Ascending aorta (tissue), 2 donors: ENCODE measurements at regions not wholly inside any gene's neighbourhood (a gene's known extent, or its start where the extent isn't known, plus 50 kb on each side); places are given as distances from the start of the nearest gene placed in this dataset.

Experiments used
- DNase-seq, 2 donors: peaks; one replicate each; pipeline ENCODE4 v3.0.0-alpha.2; 2019; ENCODE audit warnings: low spot score in 2 of 2
- H3K27ac ChIP-seq, 2 donors: fragments of 200-600 bp; sonication (generic); one replicate each; pipeline ENCODE4 v1.5.1; 2016 to 2017; ENCODE audit warnings: mild to moderate bottlenecking in 1 of 2
- H3K27me3 ChIP-seq: fragments of 200-600 bp; sonication (generic); one replicate; pipeline ENCODE4 v1.5.1; 2017
- H3K36me3 ChIP-seq, 2 donors: fragments of 200-600 bp; sonication (generic); one replicate each; pipeline ENCODE4 v1.5.1; 2016
- H3K4me1 ChIP-seq, 2 donors: fragments of 200-600 bp; sonication (generic); one replicate each; pipeline ENCODE4 v1.5.1; 2016 to 2017; ENCODE audit warnings: mild to moderate bottlenecking in 1 of 2
- H3K4me3 ChIP-seq, 2 donors: fragments of 200-600 bp; sonication (generic); one replicate each; pipeline ENCODE4 v1.5.1; 2016 to 2017; ENCODE audit warnings: mild to moderate bottlenecking in 1 of 2
- H3K9me3 ChIP-seq, 2 donors: fragments of 200-600 bp; sonication (generic); one replicate each; pipeline ENCODE4 v1.5.1; 2016
- intact Hi-C: fragments of 100-400 bp; cut with DNase I; formaldehyde crosslinking; loops from one replicate; pipeline ENCODE4 v1.15.1; 2023
- TF ChIP-seq, protein P1 (sequence below), 3 experiments: fragments of 200-600 bp in 2 of 3; fragments of 450-650 bp in 1 of 3; sonication (generic) in 2 of 3; IDR thresholded peaks; one replicate each; pipeline ENCODE4 v1.5.1; 2016 to 2019; ENCODE audit warnings: antibody characterized with exemption in 3 of 3, mild to moderate bottlenecking in 1 of 3, moderate library complexity in 1 of 3

DNA sequence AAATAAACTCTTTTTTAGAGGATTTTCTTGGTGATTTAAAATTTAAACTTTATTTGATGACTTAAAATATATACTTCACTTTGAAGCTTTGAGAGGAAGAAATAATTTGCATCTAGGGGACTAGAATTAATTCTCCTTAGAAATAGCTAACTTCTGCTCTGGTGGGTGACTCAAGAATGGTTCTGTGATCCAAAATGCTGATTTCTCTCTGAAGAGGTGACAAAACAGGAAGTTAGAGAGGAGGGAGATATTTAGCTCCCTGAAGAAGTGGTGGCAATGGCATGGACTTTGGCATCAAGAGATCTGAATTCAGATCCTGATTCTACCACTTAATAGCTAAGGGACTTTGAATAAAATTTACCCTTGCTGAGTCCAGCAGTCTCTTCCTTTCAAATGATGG lies 125.8 kb upstream of the ATP1B1 start:
- intact Hi-C loops: no loop called here
- DNase-seq: no peak
- no peaks in the 10 kb centered on the region for H3K4me1 ChIP-seq

DNA sequence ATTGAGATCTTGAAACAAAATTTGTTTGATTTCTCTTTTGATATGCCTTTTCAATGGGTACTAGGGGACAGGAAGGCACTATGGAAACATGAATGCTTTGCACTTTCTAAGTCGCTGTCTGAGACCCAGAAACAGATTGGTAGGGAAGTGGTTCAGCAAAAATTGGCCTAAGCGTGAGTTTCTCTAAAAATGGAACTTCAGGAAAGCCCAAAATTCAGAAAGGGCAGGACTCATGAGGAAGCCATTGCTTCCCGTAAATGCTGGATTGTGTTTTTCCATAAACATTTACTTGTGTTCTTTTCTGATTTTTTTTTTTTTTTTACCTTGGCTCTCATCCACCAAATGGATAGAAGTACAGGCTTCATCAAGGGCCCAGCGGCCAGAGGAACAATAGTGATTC lies 123.7 kb upstream of the ATP1B1 start:
- no peak for DNase-seq
- Histone ChIP-seq H3K27ac (no peak overlapping the region), H3K36me3 (no peaks in the 10 kb centered on the region), H3K9me3 (no peaks in the 10 kb centered on the region), H3K27me3 (no peaks in the 10 kb centered on the region), H3K4me3 (no peak overlapping the region), H3K4me1 (no peaks in the 10 kb centered on the region)
- intact Hi-C loops: no loop called here
- TF ChIP-seq, protein P1, sequence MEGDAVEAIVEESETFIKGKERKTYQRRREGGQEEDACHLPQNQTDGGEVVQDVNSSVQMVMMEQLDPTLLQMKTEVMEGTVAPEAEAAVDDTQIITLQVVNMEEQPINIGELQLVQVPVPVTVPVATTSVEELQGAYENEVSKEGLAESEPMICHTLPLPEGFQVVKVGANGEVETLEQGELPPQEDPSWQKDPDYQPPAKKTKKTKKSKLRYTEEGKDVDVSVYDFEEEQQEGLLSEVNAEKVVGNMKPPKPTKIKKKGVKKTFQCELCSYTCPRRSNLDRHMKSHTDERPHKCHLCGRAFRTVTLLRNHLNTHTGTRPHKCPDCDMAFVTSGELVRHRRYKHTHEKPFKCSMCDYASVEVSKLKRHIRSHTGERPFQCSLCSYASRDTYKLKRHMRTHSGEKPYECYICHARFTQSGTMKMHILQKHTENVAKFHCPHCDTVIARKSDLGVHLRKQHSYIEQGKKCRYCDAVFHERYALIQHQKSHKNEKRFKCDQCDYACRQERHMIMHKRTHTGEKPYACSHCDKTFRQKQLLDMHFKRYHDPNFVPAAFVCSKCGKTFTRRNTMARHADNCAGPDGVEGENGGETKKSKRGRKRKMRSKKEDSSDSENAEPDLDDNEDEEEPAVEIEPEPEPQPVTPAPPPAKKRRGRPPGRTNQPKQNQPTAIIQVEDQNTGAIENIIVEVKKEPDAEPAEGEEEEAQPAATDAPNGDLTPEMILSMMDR (IDR thresholded peaks at IDR 0.05): no peak

More for the DNA sequence above, 125.8 kb upstream of the ATP1B1 start:
- no peaks in the 10 kb centered on the region for H3K36me3 ChIP-seq
- no peak overlapping the region for H3K27ac ChIP-seq
- TF ChIP-seq, protein P1 (IDR thresholded peaks at IDR 0.05): no peak
- H3K9me3 ChIP-seq: no peaks in the 10 kb centered on the region
- H3K4me3 ChIP-seq: no peak overlapping the region
- no peaks in the 10 kb centered on the region for H3K27me3 ChIP-seq

DNA sequence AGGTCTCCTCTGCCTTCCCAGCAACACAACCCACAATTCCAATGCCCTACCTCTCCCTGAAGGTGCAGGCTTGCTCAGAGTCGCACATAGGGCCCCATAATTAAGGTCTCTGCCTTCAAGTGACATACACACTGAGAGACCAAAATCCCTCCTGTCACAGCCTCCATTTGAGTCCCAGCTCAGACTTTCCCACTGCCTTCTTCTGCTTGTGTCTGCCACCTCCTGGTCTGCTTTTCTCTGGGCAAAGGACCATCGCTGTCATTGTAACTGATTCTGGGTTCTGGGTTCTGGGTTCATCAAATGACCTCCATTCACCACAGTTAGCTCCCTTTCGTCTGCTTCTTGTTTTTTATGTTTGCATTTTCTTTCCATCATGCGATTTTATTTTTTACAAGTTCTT lies 119.2 kb upstream of the ATP1B1 start:
- intact Hi-C loops: no loop called here
- TF ChIP-seq, protein P1 (IDR thresholded peaks at IDR 0.05): no peak
- H3K4me1 ChIP-seq: no peaks in the 10 kb centered on the region
- H3K27ac ChIP-seq: no peak overlapping the region
- no peak overlapping the region for H3K4me3 ChIP-seq
- no peak for DNase-seq
- no peaks in the 10 kb centered on the region for H3K36me3 ChIP-seq
- H3K27me3 ChIP-seq: no peaks in the 10 kb centered on the region
- no peaks in the 10 kb centered on the region for H3K9me3 ChIP-seq

DNA sequence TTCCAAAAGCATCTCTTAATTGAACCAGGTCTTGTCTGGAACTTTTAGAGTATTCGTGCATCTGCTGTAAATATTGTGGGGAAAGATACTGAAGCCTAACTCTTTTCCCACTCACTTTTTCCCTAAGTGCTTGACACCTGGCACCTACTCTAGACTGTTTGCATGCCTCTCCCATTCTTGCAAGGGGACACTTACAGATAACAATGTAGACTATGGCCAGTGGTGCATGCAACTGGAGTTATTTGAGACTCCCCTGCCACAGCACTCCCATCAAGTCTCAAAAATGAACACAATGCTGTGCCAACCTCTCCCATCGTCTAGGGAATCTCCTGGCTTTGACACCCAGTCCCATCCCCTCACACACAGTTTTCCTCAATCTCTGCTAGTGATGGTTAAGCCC lies 118.6 kb upstream of the ATP1B1 start:
- no peaks in the 10 kb centered on the region for H3K36me3 ChIP-seq
- no peak overlapping the region for H3K27ac ChIP-seq
- intact Hi-C loops: no loop called here
- no peaks in the 10 kb centered on the region for H3K9me3 ChIP-seq
- H3K4me3 ChIP-seq: no peak overlapping the region
- DNase-seq: no peak
- H3K27me3 ChIP-seq: no peaks in the 10 kb centered on the region
- H3K4me1 ChIP-seq: no peaks in the 10 kb centered on the region
- TF ChIP-seq, protein P1 (IDR thresholded peaks at IDR 0.05): no peak

DNA sequence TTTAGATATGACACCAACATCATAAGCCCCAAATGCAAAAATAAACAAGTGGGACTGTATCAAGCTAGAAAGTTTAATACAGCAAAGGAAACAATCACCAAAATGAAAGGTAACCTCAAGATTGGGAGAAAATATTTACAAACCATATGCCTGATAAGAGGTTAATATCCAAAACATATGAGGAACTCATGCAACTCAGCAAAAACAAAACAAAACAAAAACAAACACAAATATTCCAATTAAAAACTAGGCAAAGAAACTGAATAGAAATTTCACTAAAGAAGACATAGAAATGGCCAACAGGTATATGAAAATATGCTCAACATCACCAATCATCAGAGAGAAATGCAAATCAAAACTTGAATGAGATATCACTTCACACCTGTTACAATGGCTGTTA lies 116.5 kb upstream of the ATP1B1 start:
- Histone ChIP-seq H3K4me1 (no peaks in the 10 kb centered on the region), H3K4me3 (no peak overlapping the region), H3K27ac (no peak overlapping the region), H3K9me3 (no peaks in the 10 kb centered on the region), H3K36me3 (no peaks in the 10 kb centered on the region), H3K27me3 (no peaks in the 10 kb centered on the region)
- intact Hi-C loops: no loop called here
- TF ChIP-seq, protein P1 (IDR thresholded peaks at IDR 0.05): no peak
- DNase-seq: no peak
